Neuronal stem cell (in vitro differentiated cells): ENCODE measurements at regions not wholly inside any gene's neighbourhood (a gene's known extent, or its start where the extent isn't known, plus 50 kb on each side); places are given as distances from the start of the nearest gene placed in this dataset.
"Not testable (repeated sequence)": the region's sequence is repeated elsewhere in the genome, so short reads cannot be mapped to it uniquely, and the experiment has no call there.

ENCODE experiments used
- DNase-seq: peaks from one replicate; pipeline ENCODE4 v3.0.0-alpha.2; 2013; ENCODE audit warnings: low spot score
- H2AFZ ChIP-seq: one replicate; pipeline ENCODE4 v1.6.1; 2013; ENCODE audit warnings: mild to moderate bottlenecking, low read length, inconsistent platforms
- H2AK5ac ChIP-seq: 2 replicates; pipeline ENCODE4 v1.6.1; 2013; ENCODE audit warnings: low read depth, mild to moderate bottlenecking, inconsistent platforms, low read length, moderate library complexity, mixed read lengths
- H2BK120ac ChIP-seq: 2 replicates; pipeline ENCODE4 v1.6.1; 2013; ENCODE audit warnings: low read depth, mild to moderate bottlenecking, inconsistent platforms, low read length, moderate library complexity, mixed read lengths
- H2BK12ac ChIP-seq: one replicate; pipeline ENCODE4 v1.6.1; 2013; ENCODE audit warnings: low read length, inconsistent platforms
- H2BK15ac ChIP-seq: 2 replicates; pipeline ENCODE4 v1.6.1; 2013; ENCODE audit warnings: mild to moderate bottlenecking, low read length, inconsistent platforms, mixed read lengths
- H2BK5ac ChIP-seq: one replicate; pipeline ENCODE4 v1.6.1; 2013; ENCODE audit warnings: inconsistent platforms, mild to moderate bottlenecking, low read length, moderate library complexity
- H3K14ac ChIP-seq: one replicate; pipeline ENCODE4 v1.6.1; 2013; ENCODE audit warnings: low read length, inconsistent platforms
- H3K18ac ChIP-seq: 2 replicates; pipeline ENCODE4 v1.6.1; 2013; ENCODE audit warnings: low read length, inconsistent platforms
- H3K23ac ChIP-seq: 2 replicates; pipeline ENCODE4 v1.6.1; 2013; ENCODE audit warnings: low read depth, mild to moderate bottlenecking, mixed read lengths, low read length, inconsistent platforms; ENCODE audit not compliant: poor library complexity
- H3K27ac ChIP-seq: replicated peaks from 3 replicates; pipeline ENCODE4 v1.5.1; 2013; ENCODE audit warnings: low read length, inconsistent platforms
- H3K27me3 ChIP-seq, 3 experiments: 2 replicates each; pipeline ENCODE4 v1.6.1; 2013; ENCODE audit warnings: low read length in 3 of 3, mild to moderate bottlenecking in 2 of 3, inconsistent platforms in 1 of 3, low read depth in 1 of 3, mixed read lengths in 1 of 3, moderate library complexity in 1 of 3; ENCODE audit not compliant: control insufficient read depth in 3 of 3, insufficient read depth in 3 of 3
- H3K36me3 ChIP-seq, 2 donors: replicated peaks in 1 of 2; 2 replicates each; pipeline ENCODE4 v1.6.1; 2013; ENCODE audit warnings: low read length in 2 of 2; ENCODE audit not compliant: control insufficient read depth in 2 of 2, insufficient read depth in 2 of 2
- H3K4ac ChIP-seq: 2 replicates; pipeline ENCODE4 v1.6.1; 2013; ENCODE audit warnings: inconsistent platforms, mild to moderate bottlenecking, low read length, moderate library complexity
- H3K4me1 ChIP-seq, 2 donors: 1 replicate in 1 of 2; 2 replicates in 1 of 2; pipeline ENCODE4 v1.6.1; 2013; ENCODE audit warnings: low read length in 2 of 2, low read depth in 1 of 2; ENCODE audit not compliant: control insufficient read depth in 2 of 2, insufficient read depth in 1 of 2
- H3K4me2 ChIP-seq: one replicate; pipeline ENCODE4 v1.6.1; 2013; ENCODE audit warnings: mild to moderate bottlenecking, low read length, inconsistent platforms; ENCODE audit not compliant: insufficient read depth, poor library complexity, severe bottlenecking
- H3K4me3 ChIP-seq, 2 donors: 2 replicates each; pipeline ENCODE4 v1.5.1; 2013; ENCODE audit warnings: low read length in 2 of 2, mild to moderate bottlenecking in 2 of 2, inconsistent platforms in 1 of 2, moderate library complexity in 1 of 2
- H3K79me1 ChIP-seq: one replicate; pipeline ENCODE4 v1.6.1; 2013; ENCODE audit warnings: low read depth, mild to moderate bottlenecking, inconsistent platforms, low read length, moderate library complexity
- H3K9ac ChIP-seq: one replicate; pipeline ENCODE4 v1.6.1; 2013; ENCODE audit warnings: mild to moderate bottlenecking, low read depth, low read length, inconsistent platforms; ENCODE audit not compliant: poor library complexity
- H3K9me3 ChIP-seq, 2 donors: replicated peaks in 1 of 2; 2 replicates each; pipeline versions ENCODE3 to v1.6.1; 2013; ENCODE audit warnings: low read length in 2 of 2, mild to moderate bottlenecking in 2 of 2, inconsistent platforms in 1 of 2, low read depth in 1 of 2, mixed read lengths in 1 of 2, moderate library complexity in 1 of 2; ENCODE audit not compliant: control insufficient read depth in 2 of 2, insufficient read depth in 1 of 2
- H4K8ac ChIP-seq: one replicate; pipeline ENCODE4 v1.6.1; 2013; ENCODE audit warnings: low read depth, mild to moderate bottlenecking, inconsistent platforms, low read length, moderate library complexity
- H4K91ac ChIP-seq: one replicate; pipeline ENCODE4 v1.6.1; 2013; ENCODE audit warnings: low read length, low read depth, mild to moderate bottlenecking, inconsistent platforms; ENCODE audit not compliant: poor library complexity
- WGBS, 2 donors: extraction: QIAGEN DNeasy Blood & Tissue Kit; methylation state at CpG; one replicate each; pipeline ENCODE4 v1.1.7; 2013; ENCODE audit warnings: missing lambda C conversion rate in 2 of 2, mixed read lengths in 1 of 2; ENCODE audit not compliant: insufficient read length in 2 of 2, insufficient replicate concordance in 1 of 2; ENCODE audit errors: extremely low coverage in 2 of 2; 5-methylcytosine and 5-hydroxymethylcytosine counted together

DNA sequence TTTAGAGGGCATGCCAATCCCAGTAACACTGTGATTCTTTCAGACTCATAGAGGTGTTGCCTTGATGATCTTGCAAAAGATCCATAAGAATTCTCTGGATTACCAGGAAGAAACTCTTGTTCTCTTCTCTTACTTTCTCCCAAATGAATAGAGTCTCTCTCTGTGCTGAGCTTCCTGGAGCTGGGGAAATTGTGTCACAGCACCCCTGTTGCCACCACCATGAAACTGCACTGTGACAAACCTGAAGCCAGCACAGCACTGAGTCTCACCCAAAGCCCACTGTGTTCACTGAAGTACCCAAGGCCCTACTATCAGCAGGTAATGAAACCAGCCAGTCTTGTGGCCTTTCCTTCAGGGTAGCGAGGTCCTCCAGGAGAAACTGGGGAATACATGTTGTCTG, 332.7 kb upstream of the FGF16 start:
- H3K4me2 ChIP-seq = no peak overlapping the region
- WGBS, 2 donors = no CpG with 5 or more reads among the region's 1 CpG

GRCh38 chrX:77118686-77119085, 328.5 kb upstream of the FGF16 start:
- no peak overlapping the region for H3K23ac ChIP-seq
- no CpG with 5 or more reads among the region's 2 CpGs for WGBS, 2 donors
- no peak overlapping the region for H4K91ac ChIP-seq
- no peaks in the 10 kb centered on the region for H3K4me1 ChIP-seq
- H3K4me3 ChIP-seq = no peak overlapping the region
- no peak overlapping the region for H4K8ac ChIP-seq
- no peak overlapping the region for H3K14ac ChIP-seq
- H3K4ac ChIP-seq = no peak overlapping the region
- no peak overlapping the region for H3K18ac ChIP-seq
- no peak overlapping the region for H3K9ac ChIP-seq
- H2AFZ ChIP-seq = no peak overlapping the region
- H2BK12ac ChIP-seq = no peak overlapping the region
- no peak overlapping the region for H3K4me2 ChIP-seq
- H3K27ac ChIP-seq = no peak overlapping the region
- no peaks in the 10 kb centered on the region for H3K27me3 ChIP-seq
- DNase-seq = no peak
- no peak overlapping the region for H2BK15ac ChIP-seq
- no peaks in the 10 kb centered on the region for H3K36me3 ChIP-seq
- H2BK120ac ChIP-seq = no peak overlapping the region
- H3K79me1 ChIP-seq = no peaks in the 10 kb centered on the region
- no peak overlapping the region for H2BK5ac ChIP-seq
- H3K9me3 ChIP-seq = no peaks in the 10 kb centered on the region
- H2AK5ac ChIP-seq = no peak overlapping the region

More for the DNA sequence above, 332.7 kb upstream of the FGF16 start:
- Histone ChIP-seq H3K18ac (no peak overlapping the region), H2BK15ac (no peak overlapping the region), H3K4me3 (no peak overlapping the region), H2BK12ac (no peak overlapping the region), H3K9me3 (no peaks in the 10 kb centered on the region), H3K23ac (no peak overlapping the region), H3K14ac (no peak overlapping the region), H3K4ac (no peak overlapping the region), H2AK5ac (no peak overlapping the region), H3K36me3 (no peaks in the 10 kb centered on the region), H3K27ac (no peak overlapping the region), H4K91ac (no peak overlapping the region), H2BK120ac (no peak overlapping the region), H2AFZ (no peak overlapping the region), H3K27me3 (no peaks in the 10 kb centered on the region), H2BK5ac (no peak overlapping the region), H3K79me1 (no peaks in the 10 kb centered on the region), H3K9ac (no peak overlapping the region), H3K4me1 (no peaks in the 10 kb centered on the region), H4K8ac (no peak overlapping the region)
- no peak for DNase-seq

- no CpG with 5 or more reads among the region's 1 CpG for WGBS, 2 donors
- no peak overlapping the region for H3K4ac ChIP-seq
- H3K9me3 ChIP-seq = no peaks in the 10 kb centered on the region
- no peak overlapping the region for H2AFZ ChIP-seq
- no peaks in the 10 kb centered on the region for H3K36me3 ChIP-seq
- H2BK5ac ChIP-seq = no peak overlapping the region
- H3K27ac ChIP-seq = no peak overlapping the region
- no peak overlapping the region for H4K8ac ChIP-seq
- H3K4me2 ChIP-seq = no peak overlapping the region
- no peaks in the 10 kb centered on the region for H3K79me1 ChIP-seq
- DNase-seq = no peak
- H3K14ac ChIP-seq = no peak overlapping the region
- H3K9ac ChIP-seq = no peak overlapping the region
- H2BK12ac ChIP-seq = no peak overlapping the region
- H3K18ac ChIP-seq = no peak overlapping the region
- no peak overlapping the region for H2AK5ac ChIP-seq
- no peak overlapping the region for H2BK120ac ChIP-seq
- no peaks in the 10 kb centered on the region for H3K27me3 ChIP-seq
- no peaks in the 10 kb centered on the region for H3K4me1 ChIP-seq
- no peak overlapping the region for H4K91ac ChIP-seq
- H2BK15ac ChIP-seq = no peak overlapping the region
- no peak overlapping the region for H3K4me3 ChIP-seq
- H3K23ac ChIP-seq = no peak overlapping the region
Measured at GRCh38 chrX:77119706-77120105, 327.5 kb upstream of the FGF16 start.

DNA sequence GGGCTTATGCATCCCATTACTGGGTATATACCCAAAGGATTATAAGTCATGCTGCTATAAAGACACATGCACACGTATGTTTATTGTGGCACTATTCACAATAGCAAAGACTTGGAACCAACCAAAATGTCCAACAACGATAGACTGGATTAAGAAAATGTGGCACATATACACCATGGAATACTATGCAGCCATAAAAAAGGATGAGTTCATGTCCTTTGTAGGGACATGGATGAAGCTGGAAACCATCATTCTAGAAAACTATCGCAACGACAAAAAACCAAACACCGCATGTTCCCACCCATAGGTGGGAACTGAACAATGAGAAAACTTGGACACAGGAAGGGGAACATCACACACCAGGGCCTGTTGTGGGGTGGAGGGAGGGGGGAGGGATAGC, 323.3 kb upstream of the FGF16 start:
- not testable (repeated sequence) for H2BK12ac ChIP-seq, H3K9me3 ChIP-seq, H3K14ac ChIP-seq, H3K27ac ChIP-seq, H2AFZ ChIP-seq, H4K8ac ChIP-seq, H2AK5ac ChIP-seq, H3K18ac ChIP-seq, H3K4me1 ChIP-seq, H3K36me3 ChIP-seq, H2BK120ac ChIP-seq, H3K79me1 ChIP-seq, H2BK5ac ChIP-seq, H3K27me3 ChIP-seq, H2BK15ac ChIP-seq, H4K91ac ChIP-seq, DNase-seq, H3K9ac ChIP-seq, H3K4me2 ChIP-seq, H3K23ac ChIP-seq, H3K4ac ChIP-seq, H3K4me3 ChIP-seq
- no CpG with 5 or more reads among the region's 5 CpGs for WGBS, 2 donors
